Testis (tissue), 2 donors: ENCODE measurements at regions not wholly inside any gene's neighbourhood (a gene's known extent, or its start where the extent isn't known, plus 50 kb on each side); places are given as distances from the start of the nearest gene placed in this dataset.

Experiments used
- DNase-seq: peaks from one replicate; pipeline ENCODE4 v3.0.0-alpha.2; 2019
- H3K27ac ChIP-seq, 2 donors: fragments of 200-600 bp; sonication (generic); one replicate each; pipeline ENCODE4 v1.5.1; 2019
- H3K27me3 ChIP-seq: fragments of 200-600 bp; sonication (generic); one replicate; pipeline ENCODE4 v1.5.1; 2019
- H3K36me3 ChIP-seq: fragments of 200-600 bp; sonication (generic); one replicate; pipeline ENCODE4 v1.5.1; 2017; ENCODE audit warnings: low read depth; ENCODE audit errors: missing control alignments
- H3K4me1 ChIP-seq: fragments of 200-600 bp; sonication (generic); one replicate; pipeline ENCODE4 v1.5.1; 2019
- H3K4me3 ChIP-seq, 2 donors: fragments of 200-600 bp; sonication (generic); one replicate each; pipeline ENCODE4 v1.5.1; 2017 to 2019
- H3K9me3 ChIP-seq: fragments of 200-600 bp; sonication (generic); one replicate; pipeline ENCODE4 v1.5.1; 2017
- CTCF ChIP-seq, 3 experiments: fragments of 450-650 bp in 2 of 3; fragments of 200-600 bp in 1 of 3; sonication (generic) in 1 of 3; IDR thresholded peaks; one replicate each; pipeline ENCODE4 v1.5.1; 2016 to 2019; ENCODE audit warnings: antibody characterized with exemption in 3 of 3, mild to moderate bottlenecking in 2 of 3, moderate library complexity in 1 of 3
- POLR2A ChIP-seq: fragments of 450-650 bp; IDR thresholded peaks from one replicate; pipeline ENCODE4 v1.6.1; 2017; ENCODE audit warnings: antibody characterized with exemption, mild to moderate bottlenecking, moderate library complexity
- WGBS, 2 donors: methylation state at CpG; one replicate each; pipeline ENCODE4 v1.1.5; 2018; 5-methylcytosine and 5-hydroxymethylcytosine counted together
- intact Hi-C: fragments of 100-400 bp; cut with DNase I; formaldehyde crosslinking; loops from one replicate; pipeline ENCODE4 v1.15.1; 2023; ENCODE audit warnings: low total_unique reads

GRCh38 chr3:68239542-68239941 is 585.1 kb upstream of the SUCLG2 start:
- 48 to 67% methylated on average over 1 of the region's 1 CpG for WGBS, 2 donors
- no peak for DNase-seq
- TF ChIP-seq CTCF (IDR thresholded peaks at IDR 0.05) (no peak), POLR2A (no peak)
- Histone ChIP-seq H3K27me3 (no peaks in the 10 kb centered on the region), H3K4me3 (no peak overlapping the region), H3K9me3 (no peaks in the 10 kb centered on the region), H3K36me3 (no peaks in the 10 kb centered on the region), H3K27ac (no peak overlapping the region), H3K4me1 (no peaks in the 10 kb centered on the region)
- intact Hi-C loops, result no loop called here

- Histone ChIP-seq H3K27ac (no peak overlapping the region), H3K4me1 (no peaks in the 10 kb centered on the region), H3K36me3 (no peaks in the 10 kb centered on the region), H3K9me3 (no peaks in the 10 kb centered on the region), H3K27me3 (no peaks in the 10 kb centered on the region), H3K4me3 (no peak overlapping the region)
- WGBS, 2 donors, result 68 to 80% methylated on average over 8 of the region's 8 CpGs
- no peak for DNase-seq
- TF ChIP-seq CTCF (IDR thresholded peaks at IDR 0.05) (no peak), POLR2A (no peak)
- intact Hi-C loops, result no loop called here
Measured at GRCh38 chr3:68234076-68234780, 579.8 kb upstream of the SUCLG2 start.

GRCh38 chr3:68228856-68229255 is 574.4 kb upstream of the SUCLG2 start:
- no peaks in the 10 kb centered on the region for H3K36me3 ChIP-seq
- no peak for TF ChIP-seq CTCF (IDR thresholded peaks at IDR 0.05)
- TF ChIP-seq POLR2A, result no peak
- no peaks in the 10 kb centered on the region for H3K27me3 ChIP-seq
- no peaks in the 10 kb centered on the region for H3K9me3 ChIP-seq
- H3K4me1 ChIP-seq, result no peaks in the 10 kb centered on the region
- no peak for DNase-seq
- intact Hi-C loops, result no loop called here
- no peak overlapping the region for H3K27ac ChIP-seq
- 79 to 84% methylated on average over 1 of the region's 1 CpG for WGBS, 2 donors
- no peak overlapping the region for H3K4me3 ChIP-seq

DNA sequence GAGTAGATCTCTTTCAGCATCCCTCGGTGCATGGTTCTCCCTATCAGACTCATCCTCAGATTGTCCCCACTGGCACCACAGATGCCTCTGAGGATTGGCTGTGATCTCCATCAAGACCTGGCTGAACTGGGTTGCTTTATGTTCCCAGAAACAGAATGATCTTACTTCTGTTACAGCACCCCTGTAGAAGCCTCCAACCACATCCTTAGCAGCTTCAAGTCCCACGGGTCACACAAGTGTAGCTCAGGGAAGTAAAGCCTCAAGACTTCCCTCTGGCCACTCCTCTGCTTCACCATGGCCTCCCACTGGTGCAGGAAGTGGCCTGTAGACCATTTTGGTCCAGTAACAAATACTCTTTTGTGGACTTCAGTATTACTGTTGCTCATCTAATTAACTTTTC is 566.4 kb upstream of the SUCLG2 start:
- WGBS, 2 donors, result 69 to 71% methylated on average over 2 of the region's 2 CpGs
- intact Hi-C loops, result no loop called here
- Histone ChIP-seq H3K36me3 (no peaks in the 10 kb centered on the region), H3K4me3 (no peak overlapping the region), H3K9me3 (no peaks in the 10 kb centered on the region), H3K27ac (no peak overlapping the region), H3K4me1 (no peaks in the 10 kb centered on the region), H3K27me3 (no peaks in the 10 kb centered on the region)
- TF ChIP-seq CTCF (IDR thresholded peaks at IDR 0.05), result no peak
- no peak for TF ChIP-seq POLR2A
- DNase-seq, result no peak

GRCh38 chr3:68211637-68212036 is 557.2 kb upstream of the SUCLG2 start:
- intact Hi-C loops, result no loop called here
- 90 to 100% methylated on average over 1 of the region's 1 CpG for WGBS, 2 donors
- no peaks in the 10 kb centered on the region for H3K9me3 ChIP-seq
- H3K4me3 ChIP-seq, result no peak overlapping the region
- no peak for DNase-seq
- no peaks in the 10 kb centered on the region for H3K27me3 ChIP-seq
- H3K4me1 ChIP-seq, result no peaks in the 10 kb centered on the region
- no peak for TF ChIP-seq CTCF (IDR thresholded peaks at IDR 0.05)
- no peak for TF ChIP-seq POLR2A
- no peak overlapping the region for H3K27ac ChIP-seq
- H3K36me3 ChIP-seq, result no peaks in the 10 kb centered on the region
